Body of pancreas (tissue), 4 donors: ENCODE measurements at regions not wholly inside any gene's neighbourhood (a gene's known extent, or its start where the extent isn't known, plus 50 kb on each side); places are given as distances from the start of the nearest gene placed in this dataset.

Experiments
- POLR2A ChIP-seq, 3 donors: fragments of 450-650 bp; IDR thresholded peaks; one replicate each; pipeline ENCODE4 v1.6.1; 2016; ENCODE audit warnings: antibody characterized with exemption in 3 of 3, mild to moderate bottlenecking in 2 of 3
- TF ChIP-seq, protein P1 (sequence below), 7 experiments: fragments of 450-650 bp in 4 of 7; fragments of 200-600 bp in 3 of 7; sonication (generic) in 3 of 7; IDR thresholded peaks; one replicate each; pipeline ENCODE4 v1.5.1; 2016 to 2019; ENCODE audit warnings: antibody characterized with exemption in 7 of 7

DNA sequence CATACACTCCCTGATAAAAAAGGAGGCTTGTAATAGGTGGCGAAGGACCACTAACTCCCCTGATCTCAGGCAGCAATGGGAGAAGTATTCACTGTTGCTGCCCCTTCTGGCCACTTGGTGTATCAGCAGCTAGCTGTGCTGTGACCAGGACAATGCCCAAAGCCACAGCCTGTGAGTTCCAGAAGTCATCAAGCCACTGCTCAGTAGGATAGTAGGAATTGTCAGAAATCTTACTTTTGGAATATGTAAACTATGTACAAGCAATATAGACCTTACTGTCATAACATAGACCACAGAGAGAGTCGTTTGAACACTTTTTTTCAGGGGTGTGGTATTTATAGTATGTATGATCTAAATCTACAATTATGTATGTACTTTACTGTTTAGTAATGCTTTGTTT is 248.3 kb upstream of the CAMK1G start:
- no peak for TF ChIP-seq POLR2A (IDR thresholded peaks at IDR 0.05)
- TF ChIP-seq, protein P1, sequence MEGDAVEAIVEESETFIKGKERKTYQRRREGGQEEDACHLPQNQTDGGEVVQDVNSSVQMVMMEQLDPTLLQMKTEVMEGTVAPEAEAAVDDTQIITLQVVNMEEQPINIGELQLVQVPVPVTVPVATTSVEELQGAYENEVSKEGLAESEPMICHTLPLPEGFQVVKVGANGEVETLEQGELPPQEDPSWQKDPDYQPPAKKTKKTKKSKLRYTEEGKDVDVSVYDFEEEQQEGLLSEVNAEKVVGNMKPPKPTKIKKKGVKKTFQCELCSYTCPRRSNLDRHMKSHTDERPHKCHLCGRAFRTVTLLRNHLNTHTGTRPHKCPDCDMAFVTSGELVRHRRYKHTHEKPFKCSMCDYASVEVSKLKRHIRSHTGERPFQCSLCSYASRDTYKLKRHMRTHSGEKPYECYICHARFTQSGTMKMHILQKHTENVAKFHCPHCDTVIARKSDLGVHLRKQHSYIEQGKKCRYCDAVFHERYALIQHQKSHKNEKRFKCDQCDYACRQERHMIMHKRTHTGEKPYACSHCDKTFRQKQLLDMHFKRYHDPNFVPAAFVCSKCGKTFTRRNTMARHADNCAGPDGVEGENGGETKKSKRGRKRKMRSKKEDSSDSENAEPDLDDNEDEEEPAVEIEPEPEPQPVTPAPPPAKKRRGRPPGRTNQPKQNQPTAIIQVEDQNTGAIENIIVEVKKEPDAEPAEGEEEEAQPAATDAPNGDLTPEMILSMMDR (IDR thresholded peaks at IDR 0.05): peak; percentile 32 to 68 (median 48)
